ENCODE measurements at regions not wholly inside any gene's neighbourhood (a gene's known extent, or its start where the extent isn't known, plus 50 kb on each side); places are given as distances from the start of the nearest gene placed in this dataset.

GRCh38 chrY:21454133-21454532, 57.0 kb upstream of the RBMY1B start:
- DNase-seq (no peak), ATAC-seq (ENCODE audit: low read depth) (no peak)
- H3K36me3 Mint-ChIP-seq (ENCODE audit: low read depth) = no peaks in the 10 kb centered on the region
- CTCF ChIA-PET = no interaction called here
- intact Hi-C loops (cut with micrococcal nuclease) = no loop called here
- H3K9me3 Mint-ChIP-seq = no peaks in the 10 kb centered on the region
- no peaks in the 10 kb centered on the region for H3K27me3 Mint-ChIP-seq
- no peak for TF ChIP-seq CTCF (IDR thresholded peaks at IDR 0.05)
- H3K4me3 Mint-ChIP-seq = no peak overlapping the region
- POLR2A ChIA-PET = no interaction called here
- H3K27ac Mint-ChIP-seq = no peak overlapping the region
- no peaks in the 10 kb centered on the region for H3K4me1 Mint-ChIP-seq

GRCh38 chrY:21459648-21460047, 51.5 kb upstream of the RBMY1B start:
- no peak overlapping the region for H3K4me3 Mint-ChIP-seq
- no peaks in the 10 kb centered on the region for H3K36me3 Mint-ChIP-seq (ENCODE audit: low read depth)
- DNase-seq (no peak), ATAC-seq (ENCODE audit: low read depth) (no peak)
- H3K4me1 Mint-ChIP-seq = no peaks in the 10 kb centered on the region
- no peaks in the 10 kb centered on the region for H3K27me3 Mint-ChIP-seq
- intact Hi-C loops (cut with micrococcal nuclease) = no loop called here
- POLR2A ChIA-PET = no interaction called here
- H3K27ac Mint-ChIP-seq = no peak overlapping the region
- no peaks in the 10 kb centered on the region for H3K9me3 Mint-ChIP-seq
- TF ChIP-seq CTCF (IDR thresholded peaks at IDR 0.05) = no peak
- CTCF ChIA-PET = no interaction called here
